ENCODE measurements at regions not wholly inside any gene's neighbourhood (a gene's known extent, or its start where the extent isn't known, plus 50 kb on each side); places are given as distances from the start of the nearest gene placed in this dataset.

GRCh38 chr13:78759704-78760103 is 100.7 kb upstream of the OBI1 start:
- H3K27ac ChIP-seq: no peak overlapping the region
- intact Hi-C loops (cut with DNase I): no loop called here
- H3K9me3 ChIP-seq: no peaks in the 10 kb centered on the region
- WGBS: 80% methylated on average over 5 of the region's 5 CpGs
- no peak overlapping the region for H3K4me3 ChIP-seq
- no peaks in the 10 kb centered on the region for H3K36me3 ChIP-seq
- H3K27me3 ChIP-seq (replicated peaks; ENCODE audit: insufficient read depth): no peaks in the 10 kb centered on the region
- no peaks in the 10 kb centered on the region for H3K4me1 ChIP-seq (replicated peaks)
- no peak for TF ChIP-seq POLR2A (IDR thresholded peaks at IDR 0.05)
- TF ChIP-seq CTCF (IDR thresholded peaks at IDR 0.05): no peak
- TF ChIP-seq POLR2AphosphoS5 (IDR thresholded peaks at IDR 0.05): no peak
- no peak for DNase-seq (ENCODE audit: low spot score)

- Histone ChIP-seq H3K27ac (no peak overlapping the region), H3K36me3 (no peaks in the 10 kb centered on the region), H3K27me3 (replicated peaks; ENCODE audit: insufficient read depth) (no peaks in the 10 kb centered on the region), H3K4me1 (replicated peaks) (no peaks in the 10 kb centered on the region), H3K9me3 (no peaks in the 10 kb centered on the region), H3K4me3 (no peak overlapping the region)
- 83% methylated on average over 4 of the region's 4 CpGs for WGBS
- no peak for DNase-seq (ENCODE audit: low spot score)
- intact Hi-C loops (cut with DNase I): no loop called here
- no peak for TF ChIP-seq CTCF (IDR thresholded peaks at IDR 0.05)
- TF ChIP-seq POLR2AphosphoS5 (IDR thresholded peaks at IDR 0.05): no peak
- TF ChIP-seq POLR2A (IDR thresholded peaks at IDR 0.05): no peak
Measured at GRCh38 chr13:78758549-78758948, 99.6 kb upstream of the OBI1 start.

GRCh38 chr13:78753435-78753834 is 94.5 kb upstream of the OBI1 start:
- 33% methylated on average over 1 of the region's 1 CpG for WGBS
- Histone ChIP-seq H3K27me3 (replicated peaks; ENCODE audit: insufficient read depth) (no peaks in the 10 kb centered on the region), H3K4me3 (no peak overlapping the region), H3K36me3 (no peaks in the 10 kb centered on the region), H3K9me3 (no peaks in the 10 kb centered on the region), H3K27ac (no peak overlapping the region), H3K4me1 (replicated peaks) (no peaks in the 10 kb centered on the region)
- TF ChIP-seq POLR2A (IDR thresholded peaks at IDR 0.05): no peak
- no peak for TF ChIP-seq CTCF (IDR thresholded peaks at IDR 0.05)
- intact Hi-C loops (cut with DNase I): no loop called here
- no peak for DNase-seq (ENCODE audit: low spot score)

GRCh38 chr13:78750735-78751134 is 91.8 kb upstream of the OBI1 start:
- intact Hi-C loops (cut with DNase I): no loop called here
- no peak for TF ChIP-seq POLR2AphosphoS5 (IDR thresholded peaks at IDR 0.05)
- TF ChIP-seq POLR2A (IDR thresholded peaks at IDR 0.05): no peak
- TF ChIP-seq CTCF (IDR thresholded peaks at IDR 0.05): no peak
- Histone ChIP-seq H3K36me3 (no peaks in the 10 kb centered on the region), H3K4me1 (replicated peaks) (no peaks in the 10 kb centered on the region), H3K27ac (no peak overlapping the region), H3K9me3 (no peaks in the 10 kb centered on the region), H3K4me3 (no peak overlapping the region), H3K27me3 (replicated peaks; ENCODE audit: insufficient read depth) (no peaks in the 10 kb centered on the region)
- 90% methylated on average over 2 of the region's 2 CpGs for WGBS
- no peak for DNase-seq (ENCODE audit: low spot score)

- Histone ChIP-seq H3K4me3 (no peak overlapping the region), H3K27ac (no peak overlapping the region), H3K27me3 (replicated peaks; ENCODE audit: insufficient read depth) (no peaks in the 10 kb centered on the region), H3K4me1 (replicated peaks) (no peaks in the 10 kb centered on the region), H3K36me3 (no peaks in the 10 kb centered on the region), H3K9me3 (no peaks in the 10 kb centered on the region)
- no peak for DNase-seq (ENCODE audit: low spot score)
- WGBS: 82% methylated on average over 3 of the region's 3 CpGs
- intact Hi-C loops (cut with DNase I): no loop called here
- TF ChIP-seq POLR2A (IDR thresholded peaks at IDR 0.05) (no peak), POLR2AphosphoS5 (IDR thresholded peaks at IDR 0.05) (no peak), CTCF (IDR thresholded peaks at IDR 0.05) (no peak)
Measured at GRCh38 chr13:78743973-78744372, 85.0 kb upstream of the OBI1 start.

Measured in prostate gland (tissue), 2 donors.